Gastrocnemius medialis (tissue), 4 donors: ENCODE measurements at regions not wholly inside any gene's neighbourhood (a gene's known extent, or its start where the extent isn't known, plus 50 kb on each side); places are given as distances from the start of the nearest gene placed in this dataset.

Experiments used
- CTCF ChIP-seq, 5 experiments: fragments of 450-650 bp in 3 of 5; fragments of 200-600 bp in 2 of 5; sonication (generic) in 2 of 5; IDR thresholded peaks in 4 of 5; conservative IDR thresholded peaks in 1 of 5; 1 replicate in 4 of 5; 2 replicates in 1 of 5; pipeline ENCODE4 v1.5.1; 2016 to 2019; ENCODE audit warnings: antibody characterized with exemption in 5 of 5, mild to moderate bottlenecking in 3 of 5, moderate library complexity in 3 of 5
- POLR2A ChIP-seq, 2 donors: fragments of 450-650 bp; IDR thresholded peaks; one replicate each; pipeline ENCODE4 v1.6.1; 2017; ENCODE audit warnings: antibody characterized with exemption in 2 of 2, mild to moderate bottlenecking in 2 of 2, moderate library complexity in 2 of 2

- TF ChIP-seq CTCF (IDR thresholded peaks at IDR 0.05 in 4 of 5, conservative IDR thresholded peaks at IDR 0.05 in 1 of 5) (no peak), POLR2A (IDR thresholded peaks at IDR 0.05) (no peak)
Observed at GRCh38 chr14:84456946-84457345, 1073.0 kb upstream of the FLRT2 start.
